ENCODE measurements at regions not wholly inside any gene's neighbourhood (a gene's known extent, or its start where the extent isn't known, plus 50 kb on each side); places are given as distances from the start of the nearest gene placed in this dataset.
"Not testable (repeated sequence)": the region's sequence is repeated elsewhere in the genome, so short reads cannot be mapped to it uniquely, and the experiment has no call there.

- no peak for DNase-seq (ENCODE audit: low read depth in 2 of 2)
Measured at GRCh38 chr3:102686792-102687191, 252.0 kb downstream of the ZPLD1 start.

GRCh38 chr3:102687851-102688555 is 253.2 kb downstream of the ZPLD1 start:
- DNase-seq (ENCODE audit: low read depth in 2 of 2): no peak

GRCh38 chr3:102688556-102688930 is 253.7 kb downstream of the ZPLD1 start:
- no peak for DNase-seq (ENCODE audit: low read depth in 2 of 2)

- DNase-seq (ENCODE audit: low read depth in 2 of 2): no peak
Measured at GRCh38 chr3:102691507-102691906, 256.7 kb downstream of the ZPLD1 start.

GRCh38 chr3:102699104-102699818 is 264.4 kb downstream of the ZPLD1 start:
- no peak for DNase-seq (ENCODE audit: low read depth in 2 of 2)

- no peak for DNase-seq (ENCODE audit: low read depth in 2 of 2)
Measured at GRCh38 chr3:102699819-102700140, 265.0 kb downstream of the ZPLD1 start.

GRCh38 chr3:102712896-102713295 is 278.1 kb downstream of the ZPLD1 start:
- no peak for DNase-seq (ENCODE audit: low read depth in 2 of 2)

GRCh38 chr3:102714567-102714966 is 279.8 kb downstream of the ZPLD1 start:
- DNase-seq (ENCODE audit: low read depth in 2 of 2): no peak

- DNase-seq (ENCODE audit: low read depth in 2 of 2): no peak
Measured at GRCh38 chr3:102715030-102715697, 280.3 kb downstream of the ZPLD1 start.

- DNase-seq (ENCODE audit: low read depth in 2 of 2): no peak
Measured at GRCh38 chr3:102718651-102719050, 283.8 kb downstream of the ZPLD1 start.

GRCh38 chr3:102722317-102722716 is 287.5 kb downstream of the ZPLD1 start:
- no peak for DNase-seq (ENCODE audit: low read depth in 2 of 2)

- DNase-seq (ENCODE audit: low read depth in 2 of 2): no peak
Measured at GRCh38 chr3:102727340-102727739, 292.5 kb downstream of the ZPLD1 start.

- DNase-seq (ENCODE audit: low read depth in 2 of 2): not testable (repeated sequence)
Measured at GRCh38 chr3:102732581-102732980, 297.8 kb downstream of the ZPLD1 start.

GRCh38 chr3:102733791-102734563 is 299.2 kb downstream of the ZPLD1 start:
- no peak for DNase-seq (ENCODE audit: low read depth in 2 of 2)

GRCh38 chr3:102735311-102735710 is 300.5 kb downstream of the ZPLD1 start:
- no peak for DNase-seq (ENCODE audit: low read depth in 2 of 2)

- no peak for DNase-seq (ENCODE audit: low read depth in 2 of 2)
Measured at GRCh38 chr3:102736288-102736974, 301.6 kb downstream of the ZPLD1 start.

GRCh38 chr3:102736975-102737304 is 302.1 kb downstream of the ZPLD1 start:
- no peak for DNase-seq (ENCODE audit: low read depth in 2 of 2)

GRCh38 chr3:102737353-102737752 is 302.5 kb downstream of the ZPLD1 start:
- DNase-seq (ENCODE audit: low read depth in 2 of 2): no peak

GRCh38 chr3:102741105-102741504 is 306.3 kb downstream of the ZPLD1 start:
- DNase-seq (ENCODE audit: low read depth in 2 of 2): no peak

- no peak for DNase-seq (ENCODE audit: low read depth in 2 of 2)
Measured at GRCh38 chr3:102741694-102742093, 306.9 kb downstream of the ZPLD1 start.

- no peak for DNase-seq (ENCODE audit: low read depth in 2 of 2)
Measured at GRCh38 chr3:102745881-102746280, 311.1 kb downstream of the ZPLD1 start.

- DNase-seq (ENCODE audit: low read depth in 2 of 2): no peak
Measured at GRCh38 chr3:102747611-102748010, 312.8 kb downstream of the ZPLD1 start.

Data from stimulated activated CD8-positive, alpha-beta memory T cell treated with anti-CD3 and anti-CD28 coated beads, Interleukin-2, amount 100 ng/mL, for 48 hours (primary cell).